Heart left ventricle (tissue), 13 donors: ENCODE measurements at regions not wholly inside any gene's neighbourhood (a gene's known extent, or its start where the extent isn't known, plus 50 kb on each side); places are given as distances from the start of the nearest gene placed in this dataset.

Experiments
- CTCF ChIP-seq, 12 donors: fragments of 200-600 bp; sonication (generic) in 4 of 12; IDR thresholded peaks; one replicate each; pipeline versions ENCODE4 v1.5.0 to v1.8.0; 2018 to 2022; ENCODE audit warnings: antibody characterized with exemption in 12 of 12, mild to moderate bottlenecking in 5 of 12
- POLR2A ChIP-seq, 2 donors: fragments of 450-650 bp; IDR thresholded peaks; one replicate each; pipeline ENCODE4 v1.6.1; 2017; ENCODE audit warnings: antibody characterized with exemption in 2 of 2, mild to moderate bottlenecking in 2 of 2, moderate library complexity in 2 of 2
- donor health status: ischemic (EF 13 %, LVEDD 7.1; RV severe dilation, severe dysfunction).
- donor health status: DM: no; HTN: yes; CAD: no.
- donor health status: DM: no; HTN: no; CAD: no.
- donor health status: ischemic (EF 25% LVEDD 6.9; RV normal size, moderate dysfunction).
- donor health status: ischemic (EF 25% LVEDD 5.7; RV mildly dilated, moderate dysfunction).
- donor health status: ischemic (EF 35%, LVEDD 5.7; RV mildly dilated, moderate dysfunction).
- donor health status: nonischemic (EF 11% LVEDD 7.7; RV severe dilation, severe dysfunction).
- donor health status: DM: yes; HTN: yes; CAD: no.
- donor health status: PGD.
- donor health status: ischemic (EF 29% LVEDD 5.4; RV normal size, mild dysfunction).
- donor health status: nonischemic (EF 23%, LVEDD 6.1; RV moderate dilation, normal function).

DNA sequence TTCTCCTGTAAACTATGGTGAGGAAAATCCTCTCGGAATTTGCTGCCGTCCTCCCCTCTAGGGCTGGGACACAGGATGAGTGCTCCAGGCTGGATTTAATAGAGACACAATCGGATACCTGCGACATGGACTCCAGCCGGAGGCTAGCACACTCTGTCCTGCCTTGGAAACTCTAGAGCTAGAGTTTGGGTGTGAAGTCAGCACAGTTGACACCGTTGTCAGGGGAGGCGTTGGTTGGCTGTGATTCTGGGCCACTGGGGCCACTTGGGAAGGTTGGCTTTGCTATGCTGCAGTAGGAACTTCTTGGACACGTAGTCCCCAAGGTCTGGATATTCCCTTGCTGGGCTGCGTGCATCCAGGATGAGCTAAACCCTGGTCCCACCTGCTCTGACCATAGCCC, 169.4 kb downstream of the NRN1 start:
- TF ChIP-seq CTCF (IDR thresholded peaks at IDR 0.05): no peak
- no peak for TF ChIP-seq POLR2A (IDR thresholded peaks at IDR 0.05)
